Left lung (tissue), 4 donors: ENCODE measurements at regions not wholly inside any gene's neighbourhood (a gene's known extent, or its start where the extent isn't known, plus 50 kb on each side); places are given as distances from the start of the nearest gene placed in this dataset.

ENCODE experiments used
- ATAC-seq: fragments of 200-7000 bp; cut with Tn5 transposase; one replicate; pipeline ENCODE4 v1.9.1; 2020; ENCODE audit warnings: moderate library complexity
- DNase-seq, 4 donors: peaks; one replicate each; pipeline ENCODE4 v3.0.0-alpha.2; 2013 to 2020
- H3K27ac ChIP-seq, 2 donors: fragments of 200-600 bp; sonication (generic) in 1 of 2; one replicate each; pipeline versions ENCODE4 v1.5.0 to v1.8.0; 2020 to 2021
- H3K27me3 ChIP-seq, 2 donors: fragments of 200-600 bp; sonication (generic) in 1 of 2; one replicate each; pipeline versions ENCODE4 v1.5.0 to v1.8.0; 2020 to 2021
- H3K36me3 ChIP-seq, 2 donors: fragments of 200-600 bp; sonication (generic) in 1 of 2; one replicate each; pipeline versions ENCODE4 v1.5.0 to v1.8.0; 2020 to 2021
- H3K4me1 ChIP-seq, 2 donors: fragments of 200-600 bp; one replicate each; pipeline ENCODE4 v1.8.0; 2021
- H3K4me3 ChIP-seq, 2 donors: fragments of 200-600 bp; sonication (generic) in 1 of 2; one replicate each; pipeline versions ENCODE4 v1.5.0 to v1.8.0; 2020 to 2021; ENCODE audit warnings: mild to moderate bottlenecking in 1 of 2
- H3K9me3 ChIP-seq, 2 donors: fragments of 200-600 bp; sonication (generic) in 1 of 2; one replicate each; pipeline versions ENCODE4 v1.5.0 to v1.8.0; 2020 to 2021
- intact Hi-C, 2 donors: fragments of 100-400 bp; cut with DNase I; formaldehyde crosslinking; loops; one replicate each; pipeline versions ENCODE4 v1.11.2 to v1.14.2; 2022
- TF ChIP-seq, protein P1 (sequence below), 2 donors: fragments of 200-600 bp; sonication (generic) in 1 of 2; IDR thresholded peaks; one replicate each; pipeline versions ENCODE4 v1.5.0 to v1.8.0; 2021; ENCODE audit warnings: antibody characterized with exemption in 2 of 2
- donor health status: DM: no; HTN: yes; CAD: no.
- donor health status: DM: no; HTN: no; CAD: no.

DNA sequence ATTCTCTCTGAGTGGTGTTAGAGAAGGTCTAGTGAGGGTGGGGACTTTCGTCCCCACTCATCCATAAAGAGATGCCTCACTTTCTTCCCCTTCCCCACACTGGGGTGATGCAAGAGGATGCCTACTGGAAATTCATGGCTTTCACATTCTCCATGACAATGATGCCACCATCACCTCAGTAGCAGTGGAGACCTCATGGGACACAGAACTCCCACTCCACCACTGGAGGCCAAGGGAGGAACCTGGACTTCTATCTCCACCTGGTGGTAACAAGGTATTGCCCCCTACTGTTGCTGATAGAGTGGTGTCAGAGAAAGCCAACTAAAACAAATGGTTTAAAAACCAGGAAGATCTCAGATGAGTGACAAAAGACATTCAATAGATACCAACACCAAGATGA, 110.9 kb downstream of the INHBB start:
- Histone ChIP-seq H3K36me3 (no peaks in the 10 kb centered on the region), H3K27ac (no peak overlapping the region), H3K9me3 (peaks cover 0 to 25% of the 10 kb centered on the region in 2 donors), H3K4me1 (no peaks in the 10 kb centered on the region), H3K27me3 (no peaks in the 10 kb centered on the region), H3K4me3 (no peak overlapping the region)
- TF ChIP-seq, protein P1, sequence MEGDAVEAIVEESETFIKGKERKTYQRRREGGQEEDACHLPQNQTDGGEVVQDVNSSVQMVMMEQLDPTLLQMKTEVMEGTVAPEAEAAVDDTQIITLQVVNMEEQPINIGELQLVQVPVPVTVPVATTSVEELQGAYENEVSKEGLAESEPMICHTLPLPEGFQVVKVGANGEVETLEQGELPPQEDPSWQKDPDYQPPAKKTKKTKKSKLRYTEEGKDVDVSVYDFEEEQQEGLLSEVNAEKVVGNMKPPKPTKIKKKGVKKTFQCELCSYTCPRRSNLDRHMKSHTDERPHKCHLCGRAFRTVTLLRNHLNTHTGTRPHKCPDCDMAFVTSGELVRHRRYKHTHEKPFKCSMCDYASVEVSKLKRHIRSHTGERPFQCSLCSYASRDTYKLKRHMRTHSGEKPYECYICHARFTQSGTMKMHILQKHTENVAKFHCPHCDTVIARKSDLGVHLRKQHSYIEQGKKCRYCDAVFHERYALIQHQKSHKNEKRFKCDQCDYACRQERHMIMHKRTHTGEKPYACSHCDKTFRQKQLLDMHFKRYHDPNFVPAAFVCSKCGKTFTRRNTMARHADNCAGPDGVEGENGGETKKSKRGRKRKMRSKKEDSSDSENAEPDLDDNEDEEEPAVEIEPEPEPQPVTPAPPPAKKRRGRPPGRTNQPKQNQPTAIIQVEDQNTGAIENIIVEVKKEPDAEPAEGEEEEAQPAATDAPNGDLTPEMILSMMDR (IDR thresholded peaks at IDR 0.05) = no peak
- intact Hi-C loops = no loop called here
- ATAC-seq (no peak), DNase-seq (no peak)

DNA sequence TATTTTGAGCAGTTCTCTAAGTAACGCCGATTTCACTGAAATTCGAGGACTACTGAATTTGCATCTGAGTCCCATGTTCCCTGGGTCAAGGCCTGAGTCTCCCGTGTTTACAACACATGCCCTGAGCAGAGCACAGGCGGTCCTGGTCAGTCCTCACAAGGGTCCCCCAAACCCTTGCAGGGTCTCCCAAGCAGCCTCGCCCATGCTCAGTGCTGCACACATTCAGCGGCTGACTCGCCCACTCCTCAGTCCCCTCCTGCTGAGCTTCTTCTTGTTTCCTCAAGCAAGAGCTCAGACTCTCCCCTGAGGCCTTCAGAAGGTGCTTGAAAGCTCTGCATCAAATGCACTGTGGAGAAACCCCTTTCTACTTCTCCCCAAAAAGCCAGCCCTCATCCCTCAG, 114.6 kb downstream of the INHBB start:
- no peak overlapping the region for H3K27ac ChIP-seq
- H3K9me3 ChIP-seq = peaks cover 0 to 25% of the 10 kb centered on the region in 2 donors
- intact Hi-C loops = no loop called here
- DNase-seq (no peak), ATAC-seq (no peak)
- TF ChIP-seq, protein P1 (IDR thresholded peaks at IDR 0.05) = no peak
- no peak overlapping the region for H3K4me3 ChIP-seq
- no peaks in the 10 kb centered on the region for H3K27me3 ChIP-seq
- no peaks in the 10 kb centered on the region for H3K4me1 ChIP-seq
- no peaks in the 10 kb centered on the region for H3K36me3 ChIP-seq

DNA sequence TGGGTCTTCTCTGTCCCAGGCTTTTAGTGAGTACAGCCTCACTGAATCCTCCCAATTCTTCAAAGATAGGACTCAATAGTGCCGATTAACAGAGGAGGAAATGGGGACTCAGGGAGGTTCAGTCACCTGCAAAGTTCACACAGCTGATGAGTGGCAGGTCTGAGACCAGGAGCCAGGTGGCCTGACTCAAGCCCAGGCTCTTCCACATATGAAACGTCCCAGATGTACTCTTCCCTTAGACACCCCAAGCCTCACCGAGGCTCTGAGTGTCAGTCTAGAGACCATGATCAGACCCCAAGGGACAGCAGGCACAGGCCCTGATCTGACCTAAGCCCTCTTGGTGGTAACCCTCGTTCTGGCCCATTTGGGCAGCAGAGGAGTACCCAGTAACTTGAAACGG, 115.2 kb downstream of the INHBB start:
- peaks cover 0 to 25% of the 10 kb centered on the region in 2 donors for H3K9me3 ChIP-seq
- no peak overlapping the region for H3K27ac ChIP-seq
- no peak for ATAC-seq
- H3K36me3 ChIP-seq = no peaks in the 10 kb centered on the region
- DNase-seq = no peak
- TF ChIP-seq, protein P1 (IDR thresholded peaks at IDR 0.05) = no peak
- no peak overlapping the region for H3K4me3 ChIP-seq
- no peaks in the 10 kb centered on the region for H3K4me1 ChIP-seq
- intact Hi-C loops = no loop called here
- H3K27me3 ChIP-seq = no peaks in the 10 kb centered on the region

DNA sequence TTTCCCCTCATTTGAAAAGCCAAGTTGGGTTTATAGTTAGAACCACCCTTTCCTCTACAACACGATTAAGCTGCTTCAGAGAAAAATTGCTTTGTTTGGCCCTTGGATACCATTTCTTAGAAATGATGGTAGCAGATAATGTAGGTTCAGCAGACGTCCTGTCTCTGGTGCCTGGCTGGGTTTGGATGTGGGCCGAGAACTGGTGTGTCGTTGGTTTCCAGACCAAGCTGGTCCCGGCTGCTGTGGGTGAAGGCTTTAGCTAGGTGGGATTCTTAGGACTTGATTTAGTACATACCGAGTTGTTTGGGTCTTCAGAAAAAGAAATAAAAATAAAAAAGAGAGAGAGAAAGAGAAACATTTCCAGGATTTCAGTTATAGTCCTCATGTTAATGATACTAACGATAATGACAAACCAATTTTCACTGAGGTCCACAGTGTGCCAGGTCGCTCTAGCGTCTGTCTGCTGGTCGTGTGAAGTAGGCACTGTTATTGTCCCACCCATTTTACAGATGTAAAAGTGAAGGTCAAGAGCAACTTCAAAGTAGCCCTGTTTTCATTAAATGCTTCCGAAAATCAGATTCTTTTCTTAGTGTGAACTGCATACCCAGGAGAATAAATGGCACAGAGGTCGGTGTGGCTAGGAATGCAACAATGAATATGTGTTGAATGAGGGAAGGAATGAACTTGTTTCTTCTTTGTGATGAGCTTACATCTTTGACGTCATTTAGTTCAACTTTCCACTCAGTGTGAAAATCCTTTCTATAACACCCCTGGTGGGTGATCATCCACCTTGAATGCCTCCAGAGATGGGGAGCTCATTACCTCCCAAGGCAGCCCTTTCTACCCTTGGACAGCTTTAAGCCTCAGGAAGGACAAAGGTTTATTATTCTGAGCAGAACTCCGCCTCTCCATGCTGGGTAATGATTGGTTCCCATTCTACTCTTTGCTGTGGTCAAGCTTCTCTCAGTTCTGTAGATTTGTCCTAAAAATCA, 115.9 kb downstream of the INHBB start:
- Histone ChIP-seq H3K27ac (no peak overlapping the region), H3K4me1 (no peaks in the 10 kb centered on the region), H3K36me3 (no peaks in the 10 kb centered on the region), H3K27me3 (no peaks in the 10 kb centered on the region), H3K9me3 (peaks cover 0 to 23% of the 10 kb centered on the region in 2 donors), H3K4me3 (no peak overlapping the region)
- intact Hi-C loops = no loop called here
- TF ChIP-seq, protein P1 (IDR thresholded peaks at IDR 0.05) = no peak
- ATAC-seq (no peak), DNase-seq (no peak)

DNA sequence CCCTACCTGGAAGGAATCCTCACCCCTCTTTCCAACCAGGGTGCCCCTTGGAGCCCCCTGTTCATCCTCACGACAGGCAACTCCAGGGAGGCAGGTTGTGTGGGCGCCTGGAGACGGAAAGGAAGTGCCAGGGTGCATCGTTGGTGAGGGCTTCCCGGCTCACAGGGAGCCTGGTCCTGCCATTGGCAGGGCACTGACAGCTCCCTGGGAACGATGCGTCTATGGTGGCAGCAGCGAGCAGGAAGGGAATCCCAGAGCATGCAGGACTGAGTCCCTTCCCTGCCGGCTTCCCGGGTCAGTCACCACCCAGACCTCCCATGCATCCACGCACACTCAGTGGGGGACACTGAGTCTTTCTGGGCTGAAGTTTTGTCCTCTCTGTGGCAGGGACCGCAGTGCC, 117.6 kb downstream of the INHBB start:
- no peaks in the 10 kb centered on the region for H3K27me3 ChIP-seq
- H3K4me1 ChIP-seq = no peaks in the 10 kb centered on the region
- intact Hi-C loops = no loop called here
- H3K9me3 ChIP-seq = peaks cover 0 to 8% of the 10 kb centered on the region in 2 donors
- H3K4me3 ChIP-seq = no peak overlapping the region
- ATAC-seq = no peak
- no peak for DNase-seq
- TF ChIP-seq, protein P1 (IDR thresholded peaks at IDR 0.05) = no peak
- no peaks in the 10 kb centered on the region for H3K36me3 ChIP-seq
- H3K27ac ChIP-seq = no peak overlapping the region
